Central memory CD8-positive, alpha-beta T cell (primary cell): ENCODE measurements at regions not wholly inside any gene's neighbourhood (a gene's known extent, or its start where the extent isn't known, plus 50 kb on each side); places are given as distances from the start of the nearest gene placed in this dataset.

ENCODE experiments used
- ATAC-seq: fragments of 150-1000 bp; cut with Tn5 transposase; replicated peaks from 2 replicates; pipeline ENCODE4 v1.10.0; 2022; ENCODE audit warnings: mild to moderate bottlenecking, moderate FRiP score, moderate number of reproducible peaks; ENCODE audit not compliant: poor library complexity, severe bottlenecking; ENCODE audit errors: extremely low read depth
- DNase-seq, 2 donors: peaks; one replicate each; pipeline ENCODE4 v3.0.0; 2021; ENCODE audit warnings: low spot score in 2 of 2
- H3K27ac Mint-ChIP-seq: one replicate; pipeline ENCODE4 v1.8.0; 2022; ENCODE audit warnings: low read depth, mild to moderate bottlenecking, moderate library complexity, mixed read lengths
- H3K27me3 Mint-ChIP-seq: one replicate; pipeline ENCODE4 v1.8.0; 2022; ENCODE audit warnings: mixed read lengths
- H3K36me3 Mint-ChIP-seq: one replicate; pipeline ENCODE4 v1.8.0; 2022; ENCODE audit warnings: mild to moderate bottlenecking, moderate library complexity, mixed read lengths; ENCODE audit not compliant: insufficient read depth
- H3K4me1 Mint-ChIP-seq: one replicate; pipeline ENCODE4 v1.8.0; 2022; ENCODE audit warnings: mixed read lengths
- H3K4me3 Mint-ChIP-seq: one replicate; pipeline ENCODE4 v1.8.0; 2022; ENCODE audit warnings: mild to moderate bottlenecking, moderate library complexity, mixed read lengths
- H3K9me3 Mint-ChIP-seq: one replicate; pipeline ENCODE4 v1.8.0; 2022; ENCODE audit warnings: mixed read lengths

DNA sequence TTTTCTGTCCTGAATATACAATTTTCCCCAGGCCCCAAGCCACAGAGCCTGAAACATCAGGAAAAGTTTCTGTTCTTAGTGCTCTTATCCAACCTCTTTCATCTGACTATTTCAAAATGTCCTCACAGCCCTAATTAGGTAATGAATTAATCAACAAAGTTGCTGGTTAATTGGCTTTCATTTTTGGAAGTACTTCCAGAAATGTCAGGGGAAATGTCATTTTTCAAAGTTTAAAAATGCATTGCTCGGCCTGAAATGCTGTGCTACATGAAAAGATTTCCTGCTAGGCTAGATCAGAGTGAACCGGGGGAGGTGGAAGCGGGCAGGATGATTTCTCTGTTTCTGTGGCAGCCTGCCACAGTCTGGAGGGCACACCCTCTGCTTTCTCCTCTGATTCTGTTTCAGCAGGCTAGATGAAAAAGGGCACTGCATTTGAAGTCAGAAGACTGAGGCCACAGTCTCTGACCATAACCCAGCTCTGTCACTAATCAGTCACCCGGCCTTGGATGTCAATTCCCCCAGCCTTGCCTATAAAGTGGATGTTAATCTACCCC is 55.9 kb upstream of the BARX1 start:
- ATAC-seq (no peak), DNase-seq (no peak)
- Mint-ChIP-seq H3K36me3 (peaks cover 1% of the 10 kb centered on the region), H3K27me3 (peaks cover 25% of the 10 kb centered on the region), H3K4me3 (no peak overlapping the region), H3K4me1 (no peaks in the 10 kb centered on the region), H3K27ac (no peak overlapping the region), H3K9me3 (no peaks in the 10 kb centered on the region)

DNA sequence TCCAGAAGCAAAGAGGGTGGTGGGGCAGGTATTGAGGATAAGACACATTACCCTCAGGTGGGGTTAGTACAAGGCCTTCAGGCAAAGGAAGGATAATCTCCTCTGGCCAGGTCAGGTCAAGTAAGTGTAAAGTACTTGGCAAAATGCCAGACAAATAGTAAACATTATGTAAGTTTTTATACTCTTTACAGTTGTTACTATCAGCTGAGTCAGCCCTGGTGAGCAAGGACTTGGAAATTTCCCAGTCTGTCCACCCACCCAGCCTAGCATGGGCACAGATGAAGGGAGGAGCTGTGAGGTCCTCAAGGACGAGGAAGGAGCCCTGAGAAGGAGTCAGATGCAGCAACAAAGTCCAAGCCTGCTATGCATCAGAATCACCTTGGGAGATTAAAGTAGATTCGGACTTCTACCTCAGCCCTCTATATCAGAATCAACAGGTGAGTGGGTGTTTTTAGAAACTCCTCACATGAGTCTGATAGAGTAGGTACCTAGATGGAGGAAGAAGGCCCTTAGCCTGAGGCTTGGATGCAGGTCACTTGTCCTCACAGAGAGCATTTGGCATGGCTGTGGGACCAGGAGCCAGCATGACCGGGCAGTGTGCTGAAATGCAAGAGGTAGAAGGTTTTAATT is 50.2 kb upstream of the BARX1 start:
- Mint-ChIP-seq H3K27me3 (peaks cover 52% of the 10 kb centered on the region), H3K4me3 (no peak overlapping the region), H3K4me1 (no peaks in the 10 kb centered on the region), H3K27ac (no peak overlapping the region), H3K9me3 (no peaks in the 10 kb centered on the region), H3K36me3 (peaks cover 1% of the 10 kb centered on the region)
- no peak for DNase-seq
- ATAC-seq, result no peak
